ENCODE measurements at regions not wholly inside any gene's neighbourhood (a gene's known extent, or its start where the extent isn't known, plus 50 kb on each side); places are given as distances from the start of the nearest gene placed in this dataset.

DNA sequence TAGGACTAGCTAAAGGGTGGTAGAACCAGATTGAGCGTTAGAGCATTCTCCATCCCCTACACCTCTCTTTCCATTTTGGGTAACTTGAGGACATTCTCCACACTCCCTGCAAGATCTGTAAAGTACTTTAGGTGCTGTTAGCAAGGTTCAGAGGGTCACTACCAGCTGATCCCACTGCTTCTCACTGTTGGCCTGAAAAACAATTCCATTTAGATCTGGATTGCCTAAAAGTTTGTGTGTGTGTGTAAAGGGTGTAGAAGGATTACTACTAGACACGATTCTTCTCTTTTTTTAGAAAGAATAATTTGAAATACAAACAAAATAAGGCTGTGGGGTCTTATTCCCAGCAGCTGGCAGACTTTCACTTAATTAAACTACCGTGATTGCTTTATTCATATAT lies 95.1 kb upstream of the TMEM178A start:
- DNase-seq: no peak
- Histone ChIP-seq H3K9me3 (ENCODE audit: control insufficient read depth, low read length) (no peaks in the 10 kb centered on the region), H3K27ac (ENCODE audit: low read depth, low read length) (no peak overlapping the region), H3K36me3 (ENCODE audit: control insufficient read depth, insufficient read depth, low read length) (no peaks in the 10 kb centered on the region), H3K9ac (ENCODE audit: extremely low read depth, low read length, poor library complexity, severe bottlenecking) (no peak overlapping the region), H3K4me3 (ENCODE audit: low read length) (no peak overlapping the region), H3K4me1 (ENCODE audit: control insufficient read depth, insufficient read depth, low read length) (no peaks in the 10 kb centered on the region), H3K27me3 (ENCODE audit: control insufficient read depth, insufficient read depth, low read length, poor library complexity, severe bottlenecking) (no peaks in the 10 kb centered on the region)
- TF ChIP-seq, protein P1, sequence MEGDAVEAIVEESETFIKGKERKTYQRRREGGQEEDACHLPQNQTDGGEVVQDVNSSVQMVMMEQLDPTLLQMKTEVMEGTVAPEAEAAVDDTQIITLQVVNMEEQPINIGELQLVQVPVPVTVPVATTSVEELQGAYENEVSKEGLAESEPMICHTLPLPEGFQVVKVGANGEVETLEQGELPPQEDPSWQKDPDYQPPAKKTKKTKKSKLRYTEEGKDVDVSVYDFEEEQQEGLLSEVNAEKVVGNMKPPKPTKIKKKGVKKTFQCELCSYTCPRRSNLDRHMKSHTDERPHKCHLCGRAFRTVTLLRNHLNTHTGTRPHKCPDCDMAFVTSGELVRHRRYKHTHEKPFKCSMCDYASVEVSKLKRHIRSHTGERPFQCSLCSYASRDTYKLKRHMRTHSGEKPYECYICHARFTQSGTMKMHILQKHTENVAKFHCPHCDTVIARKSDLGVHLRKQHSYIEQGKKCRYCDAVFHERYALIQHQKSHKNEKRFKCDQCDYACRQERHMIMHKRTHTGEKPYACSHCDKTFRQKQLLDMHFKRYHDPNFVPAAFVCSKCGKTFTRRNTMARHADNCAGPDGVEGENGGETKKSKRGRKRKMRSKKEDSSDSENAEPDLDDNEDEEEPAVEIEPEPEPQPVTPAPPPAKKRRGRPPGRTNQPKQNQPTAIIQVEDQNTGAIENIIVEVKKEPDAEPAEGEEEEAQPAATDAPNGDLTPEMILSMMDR (conservative IDR thresholded peaks at IDR 0.05): no peak
- Mint-ChIP-seq H3K9me3 (peaks cover 7% of the 10 kb centered on the region), H3K27ac (no peak overlapping the region), H3K36me3 (ENCODE audit: low read depth) (no peaks in the 10 kb centered on the region), H3K27me3 (ENCODE audit: insufficient read depth) (no peaks in the 10 kb centered on the region), H3K4me1 (no peaks in the 10 kb centered on the region), H3K4me3 (no peak overlapping the region)
- WGBS, 2 experiments (ENCODE audit: insufficient coverage in 1 of 2, insufficient read length in 1 of 2): 86 to 91% methylated on average over 1 to 2 of the region's 3 CpGs

DNA sequence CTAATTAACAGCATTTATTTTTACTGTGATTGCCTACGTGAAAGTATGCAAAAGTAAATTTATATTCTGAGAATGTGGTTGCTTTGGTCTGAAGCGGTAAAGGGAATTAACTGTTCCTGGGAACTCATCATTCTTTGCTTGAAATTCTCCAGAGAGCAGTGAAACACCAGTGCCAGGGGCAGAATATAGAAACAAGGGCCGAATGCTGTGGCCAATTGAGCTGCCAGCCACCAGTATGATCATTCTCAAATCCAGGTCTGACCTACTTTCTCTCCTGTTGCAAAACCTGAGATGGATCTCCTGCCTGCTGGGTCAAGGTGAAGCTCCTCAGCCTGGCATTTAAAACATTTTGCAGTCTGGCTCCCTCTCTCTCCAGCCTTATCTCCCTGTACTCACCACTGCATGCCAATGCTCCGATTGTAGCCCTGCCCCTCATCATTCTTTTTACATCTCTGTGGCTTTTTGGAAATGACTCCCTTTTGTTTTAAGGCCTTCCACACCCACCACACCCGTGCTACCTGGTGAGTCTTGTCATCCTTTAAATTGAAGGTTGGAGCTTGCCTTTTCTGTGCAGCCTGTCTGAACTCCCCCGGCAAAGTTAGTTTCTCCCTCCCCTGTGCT lies 94.5 kb upstream of the TMEM178A start:
- DNase-seq: peak; percentile 52
- Histone ChIP-seq H3K4me1 (ENCODE audit: control insufficient read depth, insufficient read depth, low read length) (no peaks in the 10 kb centered on the region), H3K27ac (ENCODE audit: low read depth, low read length) (no peak overlapping the region), H3K4me3 (ENCODE audit: low read length) (no peak overlapping the region), H3K36me3 (ENCODE audit: control insufficient read depth, insufficient read depth, low read length) (no peaks in the 10 kb centered on the region), H3K9me3 (ENCODE audit: control insufficient read depth, low read length) (no peaks in the 10 kb centered on the region), H3K27me3 (ENCODE audit: control insufficient read depth, insufficient read depth, low read length, poor library complexity, severe bottlenecking) (no peaks in the 10 kb centered on the region), H3K9ac (ENCODE audit: extremely low read depth, low read length, poor library complexity, severe bottlenecking) (no peak overlapping the region)
- no peak overlapping the region for H3K4me3 Mint-ChIP-seq
- TF ChIP-seq, protein P1 (conservative IDR thresholded peaks at IDR 0.05): no peak
- H3K36me3 Mint-ChIP-seq (ENCODE audit: low read depth): no peaks in the 10 kb centered on the region
- no peaks in the 10 kb centered on the region for H3K4me1 Mint-ChIP-seq
- no peaks in the 10 kb centered on the region for H3K27me3 Mint-ChIP-seq (ENCODE audit: insufficient read depth)
- H3K27ac Mint-ChIP-seq: no peak overlapping the region
- 79 to 86% methylated on average over 2 to 6 of the region's 6 CpGs for WGBS, 2 experiments (ENCODE audit: insufficient coverage in 1 of 2, insufficient read length in 1 of 2)
- peaks cover 12% of the 10 kb centered on the region for H3K9me3 Mint-ChIP-seq

DNA sequence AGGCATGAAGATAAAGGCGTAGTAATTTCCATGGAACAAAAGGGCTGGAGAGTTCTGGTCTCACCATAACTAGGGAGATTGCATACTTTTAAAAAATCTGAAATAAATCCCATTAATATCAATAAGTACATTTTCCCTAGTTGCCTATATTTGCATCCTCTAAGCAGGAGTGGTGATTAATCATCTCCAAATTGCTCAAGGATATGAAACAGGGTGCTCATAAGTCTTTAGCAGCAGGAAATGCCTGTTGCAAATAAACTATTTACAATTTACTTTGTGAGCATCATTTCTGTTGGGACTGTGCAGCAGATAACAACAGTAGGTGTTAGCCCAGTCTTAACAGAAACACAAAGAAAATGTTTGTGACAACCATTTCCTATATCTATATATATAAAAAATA lies 92.4 kb upstream of the TMEM178A start:
- Mint-ChIP-seq H3K36me3 (ENCODE audit: low read depth) (no peaks in the 10 kb centered on the region), H3K4me1 (no peaks in the 10 kb centered on the region), H3K4me3 (no peak overlapping the region), H3K9me3 (peaks cover 19% of the 10 kb centered on the region), H3K27ac (no peak overlapping the region), H3K27me3 (ENCODE audit: insufficient read depth) (no peaks in the 10 kb centered on the region)
- Histone ChIP-seq H3K36me3 (ENCODE audit: control insufficient read depth, insufficient read depth, low read length) (no peaks in the 10 kb centered on the region), H3K4me3 (ENCODE audit: low read length) (no peak overlapping the region), H3K4me1 (ENCODE audit: control insufficient read depth, insufficient read depth, low read length) (no peaks in the 10 kb centered on the region), H3K9me3 (ENCODE audit: control insufficient read depth, low read length) (no peaks in the 10 kb centered on the region), H3K9ac (ENCODE audit: extremely low read depth, low read length, poor library complexity, severe bottlenecking) (no peak overlapping the region), H3K27ac (ENCODE audit: low read depth, low read length) (no peak overlapping the region), H3K27me3 (ENCODE audit: control insufficient read depth, insufficient read depth, low read length, poor library complexity, severe bottlenecking) (no peaks in the 10 kb centered on the region)
- 100% methylated on average over 1 of the region's 1 CpG for WGBS, 2 experiments (ENCODE audit: insufficient coverage in 1 of 2, insufficient read length in 1 of 2)
- no peak for DNase-seq
- TF ChIP-seq, protein P1 (conservative IDR thresholded peaks at IDR 0.05): no peak

Measured in endodermal cell (in vitro differentiated cells).